Esophagus muscularis mucosa (tissue), 3 donors: ENCODE measurements at regions not wholly inside any gene's neighbourhood (a gene's known extent, or its start where the extent isn't known, plus 50 kb on each side); places are given as distances from the start of the nearest gene placed in this dataset.

ENCODE experiments used
- CTCF ChIP-seq, 3 experiments: fragments of 200-600 bp in 2 of 3; fragments of 450-650 bp in 1 of 3; sonication (generic) in 2 of 3; IDR thresholded peaks; one replicate each; pipeline ENCODE4 v1.5.1; 2017 to 2019; ENCODE audit warnings: antibody characterized with exemption in 3 of 3, mild to moderate bottlenecking in 2 of 3, moderate library complexity in 1 of 3
- POLR2A ChIP-seq: fragments of 450-650 bp; IDR thresholded peaks from one replicate; pipeline ENCODE4 v1.6.1; 2017; ENCODE audit warnings: antibody characterized with exemption, moderate library complexity, mild to moderate bottlenecking, low read depth

GRCh38 chr15:95994418-95994817 is 336.1 kb upstream of the NR2F2 start:
- TF ChIP-seq CTCF (IDR thresholded peaks at IDR 0.05): no peak
- TF ChIP-seq POLR2A: no peak
